HG02610 (cell line): ENCODE measurements at regions not wholly inside any gene's neighbourhood (a gene's known extent, or its start where the extent isn't known, plus 50 kb on each side); places are given as distances from the start of the nearest gene placed in this dataset.

Experiments used
- ATAC-seq: cut with Tn5 transposase; IDR thresholded peaks from one replicate; pipeline ENCODE4 v1.9.1; 2021; ENCODE audit warnings: mild to moderate bottlenecking, moderate library complexity; ENCODE audit not compliant: unreplicated experiment

DNA sequence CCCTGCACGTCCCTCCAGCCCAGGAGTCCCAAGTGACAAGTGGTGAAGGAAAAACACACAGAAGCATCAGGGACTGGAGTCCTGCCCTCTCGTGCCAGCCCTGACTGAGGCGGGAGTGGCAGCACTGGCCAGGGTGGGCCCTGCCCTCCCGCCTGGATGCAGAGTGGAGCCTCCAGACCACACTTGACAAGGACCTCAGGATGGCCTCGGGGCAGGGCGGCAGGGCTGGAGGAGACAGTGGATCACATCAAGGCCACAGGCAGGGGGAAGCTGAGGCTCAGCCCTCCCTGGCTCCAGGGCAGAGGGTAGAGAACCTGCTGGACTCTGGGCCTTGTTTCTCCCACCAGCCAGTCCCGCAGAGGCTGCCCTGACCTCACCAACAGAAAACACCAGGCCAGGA is 128.8 kb upstream of the CDH4 start:
- ATAC-seq = no peak

DNA sequence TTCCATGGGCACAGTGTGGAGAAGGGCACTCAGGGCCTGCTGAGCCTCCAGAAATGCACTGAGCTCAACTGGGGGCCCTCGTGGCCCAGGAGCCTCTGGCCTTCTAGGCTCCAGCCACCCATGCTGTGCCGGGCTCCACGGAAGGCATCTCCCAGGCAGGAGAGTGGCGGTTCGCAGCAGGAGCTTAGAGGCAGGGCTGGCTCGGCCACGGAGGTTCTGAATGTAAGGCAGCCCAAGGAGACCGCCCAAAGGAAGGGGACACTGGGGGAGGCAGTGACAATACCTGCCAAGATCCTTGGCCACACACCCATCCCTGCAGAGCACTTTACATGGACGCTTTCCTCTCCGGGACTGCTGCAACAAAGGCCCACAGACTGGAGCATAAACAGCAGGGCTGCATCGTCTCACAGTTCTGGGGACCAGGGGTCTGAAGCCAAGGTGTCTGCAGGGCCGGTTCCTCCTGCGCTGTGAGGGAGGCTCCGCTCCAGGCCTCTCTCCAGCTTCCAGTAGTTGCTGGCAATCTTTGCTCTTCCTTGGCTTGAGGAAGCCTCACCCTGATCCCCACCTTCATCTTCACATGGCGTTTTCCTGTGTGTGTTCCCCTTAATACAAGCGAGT is 128.2 kb upstream of the CDH4 start:
- ATAC-seq = no peak

DNA sequence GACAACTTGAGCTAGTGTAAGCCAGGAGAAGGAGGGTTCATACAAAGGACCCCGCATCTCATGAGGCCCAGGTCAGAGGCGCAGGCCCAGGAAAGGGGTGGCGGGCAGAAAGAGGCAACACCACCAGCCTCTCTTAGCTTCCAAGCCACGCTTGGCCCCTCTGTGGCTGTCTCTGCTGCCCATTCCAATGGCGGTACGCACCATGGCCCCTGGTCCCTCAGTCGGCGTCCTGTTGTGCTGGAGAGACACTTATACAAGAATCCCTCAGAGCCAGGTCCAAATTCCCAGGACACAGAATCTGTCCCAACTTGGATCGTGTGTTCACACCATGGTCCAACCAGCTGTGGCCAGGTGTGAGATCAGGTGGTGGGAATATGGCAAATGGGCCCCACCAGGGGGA is 127.0 kb upstream of the CDH4 start:
- no peak for ATAC-seq

DNA sequence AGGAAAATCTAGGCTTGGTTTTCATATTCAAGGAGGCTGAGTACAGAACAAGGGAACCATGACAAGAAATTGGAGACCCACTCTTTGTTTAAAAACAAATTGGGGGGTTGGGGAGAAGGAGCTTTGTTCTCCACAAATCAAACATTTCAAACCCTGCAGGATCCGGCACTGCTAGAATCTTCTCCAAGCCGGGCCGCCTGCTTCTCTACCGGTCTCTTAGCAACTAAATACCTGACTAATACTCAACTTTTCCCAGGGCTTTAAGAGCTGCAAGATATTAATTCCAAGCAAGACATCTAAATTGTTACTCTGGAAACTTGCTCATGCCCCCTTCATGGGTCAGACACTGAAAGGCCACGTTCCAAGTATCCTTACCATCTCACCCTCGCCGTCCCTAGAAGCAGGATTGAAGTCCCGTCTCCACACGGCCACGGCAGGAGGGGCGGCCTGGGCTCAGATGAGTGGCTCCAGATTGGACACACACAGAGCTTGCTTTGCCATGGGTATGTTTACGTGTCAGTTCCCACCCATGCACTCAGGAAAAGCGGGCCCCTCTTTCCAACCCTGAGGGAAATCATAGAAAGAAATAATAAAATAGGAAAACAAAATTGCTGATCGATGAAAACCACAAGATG is 126.4 kb upstream of the CDH4 start:
- ATAC-seq = no peak

DNA sequence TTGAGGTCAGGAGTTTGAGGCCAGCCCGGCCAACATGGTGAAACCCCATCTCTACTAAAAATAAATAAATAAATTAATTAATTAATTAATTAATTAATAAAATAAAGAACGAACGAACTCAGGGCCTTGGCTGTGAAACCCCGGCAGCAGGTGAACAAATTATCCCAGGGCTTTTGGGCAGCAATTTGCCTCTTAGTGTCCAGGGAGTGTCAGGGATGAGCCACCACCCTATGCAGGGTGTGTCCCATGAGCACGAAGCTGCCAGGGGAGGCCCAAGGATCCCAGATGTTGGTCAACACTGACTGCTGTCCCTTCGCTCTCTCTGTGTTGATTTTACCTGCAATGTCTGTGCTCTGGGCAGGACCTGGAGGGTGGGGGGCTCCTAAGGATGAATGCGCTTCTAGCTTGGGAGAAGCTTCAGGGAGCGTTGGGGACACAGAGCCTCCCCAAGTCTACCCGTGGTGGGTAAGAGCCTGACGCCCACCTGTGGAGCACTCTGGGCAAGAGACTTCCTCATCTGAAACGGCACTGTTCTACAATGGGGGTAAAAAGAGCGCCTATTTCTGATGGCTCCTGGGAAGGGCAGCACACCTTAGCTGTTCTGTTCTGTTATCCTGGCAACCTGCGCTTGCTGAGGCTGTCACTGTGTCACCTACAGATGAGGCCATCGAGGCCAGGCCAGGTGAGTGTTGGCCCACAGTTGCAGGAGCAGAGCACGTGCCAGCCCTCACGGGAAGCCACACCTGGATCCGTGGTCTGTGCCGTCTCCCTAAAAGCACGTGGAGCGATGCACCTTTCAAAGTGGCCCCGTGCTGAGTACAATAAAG is 125.5 kb upstream of the CDH4 start:
- no peak for ATAC-seq

DNA sequence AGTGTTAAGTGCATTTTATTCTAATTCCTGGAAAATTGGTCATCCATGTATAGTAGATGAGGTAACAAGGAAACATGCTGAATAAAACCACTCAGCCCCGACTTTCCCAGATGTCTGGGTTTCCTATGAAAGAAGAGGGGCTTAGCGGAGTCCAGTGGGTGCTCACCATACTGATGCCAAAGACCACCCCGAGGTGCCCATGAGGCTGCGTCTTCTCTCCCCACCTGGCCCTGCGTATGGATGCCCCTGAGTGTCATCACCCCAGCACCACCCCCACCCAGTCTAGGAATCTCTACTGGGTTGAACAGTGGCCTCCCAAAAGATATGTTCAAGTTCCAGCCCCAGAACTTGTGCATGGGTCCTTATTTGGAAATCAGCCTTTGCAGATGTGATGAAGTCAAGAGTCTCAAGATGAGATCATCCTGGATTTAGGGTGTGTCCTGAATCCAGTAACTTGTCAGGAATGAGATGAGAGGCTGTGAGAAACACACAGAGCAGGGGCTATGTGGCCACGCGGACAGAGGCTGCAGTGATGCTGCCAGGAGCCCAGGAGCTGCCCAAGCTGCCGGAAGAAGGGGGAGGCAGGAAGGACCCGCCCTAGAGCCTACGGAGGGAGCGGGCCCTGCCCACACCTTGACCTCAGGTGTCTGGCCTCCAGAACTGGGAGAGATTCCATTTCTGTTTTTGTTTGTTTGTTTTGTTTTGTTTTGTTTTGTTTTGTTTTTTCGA is 124.6 kb upstream of the CDH4 start:
- ATAC-seq = no peak

DNA sequence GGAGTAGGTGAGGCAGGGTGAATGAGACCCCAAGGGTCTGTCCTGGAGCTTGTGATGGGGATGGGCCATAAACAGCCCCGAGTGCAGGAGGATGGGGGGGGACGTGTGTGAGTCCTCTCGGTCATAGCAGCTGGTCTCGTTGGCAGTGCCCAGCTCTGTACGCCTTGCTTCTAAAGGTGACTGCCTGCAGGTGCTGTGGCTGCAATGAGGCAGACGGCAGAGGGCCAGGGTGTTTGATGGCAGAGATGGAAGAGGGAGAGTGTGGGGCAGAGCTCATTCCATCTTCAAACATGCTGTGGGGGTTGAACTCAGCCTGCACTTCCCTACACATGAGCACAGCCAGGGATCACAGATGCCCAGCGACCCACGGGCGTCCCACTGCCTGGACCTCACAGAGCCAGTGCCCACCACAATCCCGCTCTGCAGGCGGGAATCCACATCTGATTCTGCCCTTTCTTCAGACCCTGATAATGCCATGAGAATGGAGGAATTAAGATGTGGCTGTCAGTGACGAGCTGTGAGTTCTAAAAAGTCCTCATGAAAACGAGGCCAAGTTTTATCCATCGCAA is 123.3 kb upstream of the CDH4 start:
- ATAC-seq = no peak

DNA sequence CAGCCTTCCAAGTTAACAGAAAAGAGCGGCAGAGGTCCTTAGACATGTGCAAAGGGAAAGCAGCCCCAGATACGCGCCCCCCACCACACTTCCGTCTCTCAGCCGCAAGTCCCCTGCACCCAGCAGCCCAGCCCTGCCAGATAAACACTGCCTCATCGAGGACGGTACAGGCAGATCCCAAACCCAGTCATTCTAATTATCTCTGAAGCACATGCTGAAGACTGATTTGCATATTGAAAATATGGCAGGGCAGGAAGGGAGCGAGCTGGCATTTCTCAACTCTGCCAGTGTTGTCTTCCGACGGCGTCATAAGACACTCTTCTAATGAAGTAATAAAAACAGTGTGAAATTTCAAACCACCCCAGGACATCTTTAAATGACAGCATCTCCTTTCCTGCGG is 122.8 kb upstream of the CDH4 start:
- ATAC-seq = no peak

DNA sequence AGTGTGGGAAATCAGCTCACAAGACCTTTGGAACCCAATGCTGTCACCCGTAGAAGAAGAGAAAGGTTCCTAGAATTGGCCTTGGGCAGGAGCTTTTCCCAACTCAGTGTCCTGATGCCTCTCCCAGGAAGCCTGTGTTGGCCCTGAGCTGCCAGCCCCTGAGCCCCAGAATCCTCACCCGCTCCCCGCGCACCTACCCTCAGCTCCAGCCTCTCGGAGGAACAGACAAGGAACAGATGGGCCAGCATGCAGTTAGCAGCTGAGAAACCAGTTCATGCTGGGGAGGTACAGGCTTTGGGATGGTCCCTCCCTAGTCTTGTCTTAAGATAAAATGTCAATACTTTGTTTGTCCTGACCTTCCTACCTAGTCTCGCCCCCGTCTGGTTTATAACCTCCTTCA is 121.9 kb upstream of the CDH4 start:
- ATAC-seq = no peak

DNA sequence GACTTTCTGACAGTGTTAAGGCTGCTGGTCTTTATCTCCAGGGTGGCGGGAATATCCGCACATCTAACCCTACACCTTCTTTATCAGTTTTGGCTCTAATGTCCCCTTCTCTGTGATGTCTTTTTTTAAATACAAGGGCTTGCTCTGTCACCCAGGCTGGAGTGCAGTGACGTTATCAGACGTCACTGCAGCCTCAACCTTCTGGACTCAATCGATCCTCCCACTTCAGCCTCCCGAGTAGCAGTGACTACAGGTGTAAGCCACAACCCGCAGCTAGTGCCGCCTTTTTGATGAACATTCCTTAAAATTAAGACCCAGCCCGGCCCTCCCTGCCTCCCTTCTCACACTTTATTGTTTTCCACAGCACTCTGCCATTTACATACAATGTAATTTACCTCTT is 120.1 kb upstream of the CDH4 start:
- ATAC-seq = no peak

DNA sequence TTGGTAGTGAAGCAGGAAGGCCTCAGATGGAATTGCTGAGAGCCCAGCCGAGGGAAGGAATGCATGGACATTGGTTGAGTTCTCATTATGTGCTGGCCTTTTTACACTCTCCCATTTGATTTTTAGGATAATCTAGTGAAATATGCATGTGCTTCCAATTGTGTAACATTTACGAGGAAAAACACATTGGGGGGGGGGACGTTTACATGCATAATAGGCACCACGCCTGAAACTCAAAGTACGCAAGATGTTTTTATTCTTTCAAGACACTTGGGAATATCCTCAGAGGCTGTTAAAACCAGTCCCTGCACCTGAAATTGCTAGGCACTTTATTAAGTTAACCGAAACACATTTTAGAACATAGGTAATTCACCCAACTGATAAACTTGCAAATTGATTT is 118.5 kb upstream of the CDH4 start:
- ATAC-seq = no peak

DNA sequence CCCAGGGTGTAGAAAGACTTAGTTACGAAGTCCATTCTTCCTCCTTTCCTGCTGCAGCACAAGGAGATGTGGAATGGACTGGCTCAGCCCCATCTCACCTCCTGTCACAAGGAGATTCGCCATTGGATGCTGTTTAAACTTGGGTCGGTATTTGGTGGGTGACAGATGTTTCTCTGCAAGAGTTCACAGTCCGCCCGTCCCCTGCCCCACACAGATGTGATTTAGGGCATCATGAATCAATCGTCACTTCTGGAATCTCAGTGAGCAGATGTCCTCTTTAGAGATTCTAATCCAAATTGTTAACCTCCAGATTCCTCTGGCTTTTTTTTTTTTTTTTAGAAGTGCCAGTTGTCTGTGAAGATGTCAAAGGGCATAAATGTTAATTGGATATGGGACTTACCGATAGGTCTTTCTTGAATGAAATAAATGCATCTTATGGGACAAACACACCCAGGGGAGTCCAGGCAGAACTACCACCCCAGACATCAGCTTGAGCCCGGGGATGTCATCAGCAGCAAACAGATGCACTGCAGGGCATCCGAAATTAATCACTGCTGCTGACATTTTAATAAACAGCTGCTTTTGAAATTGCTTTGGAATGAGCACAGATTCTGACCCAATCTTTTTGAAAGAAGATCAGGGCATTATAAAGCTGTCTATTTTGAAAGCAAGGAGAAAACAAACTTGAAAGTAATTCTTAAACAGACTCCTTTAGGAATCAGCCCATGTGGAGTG is 117.6 kb upstream of the CDH4 start:
- no peak for ATAC-seq

DNA sequence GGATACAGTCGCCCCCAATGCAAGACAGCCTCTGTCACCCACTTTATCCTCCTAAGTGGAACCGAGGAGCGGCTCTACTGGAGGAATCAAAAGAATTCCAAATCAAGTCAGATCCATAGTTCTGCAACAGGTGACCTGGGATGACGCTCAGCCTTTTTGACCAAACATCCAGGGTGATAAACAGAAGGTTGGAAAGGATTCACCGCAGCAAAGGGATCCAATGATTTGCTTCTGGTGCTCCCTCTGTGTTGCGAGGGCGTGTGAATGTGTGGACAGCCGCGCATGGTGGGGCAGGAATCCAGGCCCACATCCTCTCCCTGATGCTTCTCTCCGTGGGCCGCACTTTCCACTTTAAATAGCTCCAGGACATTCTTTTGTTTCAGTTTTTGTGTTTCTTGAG is 116.8 kb upstream of the CDH4 start:
- no peak for ATAC-seq

DNA sequence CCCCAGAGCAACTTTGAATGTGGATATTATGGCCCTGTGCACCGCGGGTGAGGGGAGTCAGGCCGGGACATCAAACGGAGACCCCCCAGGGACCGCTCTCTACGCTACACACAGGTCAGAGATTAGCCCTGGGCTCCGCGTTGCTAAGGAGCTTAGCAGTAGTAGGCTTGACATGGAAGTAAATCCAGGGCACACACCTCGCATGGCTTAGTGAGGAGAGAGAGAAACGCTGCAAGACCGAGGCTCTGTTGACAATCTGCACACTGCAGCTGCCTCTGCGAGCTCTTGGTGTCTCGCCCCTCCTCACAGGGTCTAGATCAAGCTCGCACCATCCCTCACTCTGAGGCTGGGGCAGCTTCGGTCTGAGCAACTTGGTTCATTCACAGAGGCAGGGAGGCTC is 116.1 kb upstream of the CDH4 start:
- ATAC-seq = no peak

DNA sequence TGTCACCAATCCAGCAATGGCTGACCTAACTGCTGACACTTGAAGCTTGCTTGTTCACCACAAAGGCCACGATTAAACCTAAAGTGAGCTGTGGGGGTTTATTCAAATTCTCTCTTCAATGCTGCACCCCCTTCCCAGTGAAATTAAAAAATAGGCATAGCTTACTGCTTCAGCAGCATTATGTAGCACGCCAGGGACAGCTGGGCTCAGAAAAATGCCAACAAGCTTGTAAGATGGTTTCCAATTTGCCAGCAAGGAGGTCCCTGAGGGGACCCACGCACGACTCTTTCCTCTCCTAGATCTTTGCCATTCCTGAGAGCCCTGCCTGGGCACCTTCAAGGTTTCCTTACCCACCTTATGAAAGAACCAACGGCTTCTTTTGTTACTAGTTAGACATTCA is 113.5 kb upstream of the CDH4 start:
- no peak for ATAC-seq

DNA sequence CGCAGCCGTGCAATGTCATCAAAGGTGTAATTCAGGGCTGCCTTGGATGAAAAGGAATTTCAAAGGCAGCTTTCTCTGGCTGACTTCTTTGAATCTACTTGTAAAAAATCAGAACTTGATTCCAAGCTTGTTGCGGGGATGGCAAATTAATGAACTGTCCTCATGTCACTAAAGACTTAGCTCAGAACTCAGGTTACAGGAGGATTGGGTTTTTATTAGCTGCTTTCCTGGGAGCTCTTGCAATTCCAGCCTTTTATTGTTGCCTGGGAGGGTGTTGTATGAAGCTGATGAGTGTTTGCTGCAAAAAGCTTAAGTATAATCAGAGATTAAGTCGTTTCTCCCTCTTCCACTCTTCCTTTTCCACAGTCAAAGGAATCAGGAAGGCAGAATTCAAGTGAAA is 113.0 kb upstream of the CDH4 start:
- ATAC-seq = no peak

DNA sequence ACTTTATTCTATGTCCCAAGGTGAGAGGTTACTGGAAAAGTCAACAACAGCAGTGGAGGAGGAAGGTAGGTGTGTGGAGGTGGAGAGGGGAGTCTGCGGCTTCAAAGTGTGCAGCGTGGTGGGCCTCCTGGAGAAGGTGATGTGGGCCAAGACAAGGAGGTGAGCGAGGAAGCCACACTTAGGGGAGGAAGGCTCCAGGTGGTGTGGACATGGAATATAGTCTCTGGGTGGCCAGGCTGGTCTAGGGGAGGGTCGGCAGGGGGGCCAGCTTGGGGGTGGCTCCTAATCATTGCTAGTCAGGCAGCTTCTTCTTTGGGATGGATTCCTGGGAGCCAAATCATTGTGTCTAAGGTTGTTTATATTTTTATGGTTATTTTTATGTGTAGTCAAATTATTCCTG is 111.5 kb upstream of the CDH4 start:
- no peak for ATAC-seq

DNA sequence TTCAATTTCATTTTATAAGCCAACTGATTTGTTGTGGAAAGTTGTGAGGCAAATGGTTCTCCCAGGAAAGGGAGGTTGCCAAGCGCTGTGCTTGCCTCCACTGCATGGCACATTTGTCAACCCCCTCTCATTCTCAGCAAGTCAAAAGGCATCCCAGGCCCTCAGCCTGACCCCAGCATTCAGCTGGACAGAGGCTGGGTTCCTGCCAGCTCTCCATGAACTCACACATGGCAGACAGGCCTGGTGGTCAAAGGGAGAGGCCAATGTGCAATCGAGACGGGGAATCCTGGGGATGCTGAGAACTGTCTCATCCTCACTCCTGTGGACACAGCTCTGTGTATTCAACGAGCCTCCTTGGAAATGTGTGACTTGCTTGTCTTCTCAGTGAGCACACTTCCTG is 106.0 kb upstream of the CDH4 start:
- no peak for ATAC-seq

DNA sequence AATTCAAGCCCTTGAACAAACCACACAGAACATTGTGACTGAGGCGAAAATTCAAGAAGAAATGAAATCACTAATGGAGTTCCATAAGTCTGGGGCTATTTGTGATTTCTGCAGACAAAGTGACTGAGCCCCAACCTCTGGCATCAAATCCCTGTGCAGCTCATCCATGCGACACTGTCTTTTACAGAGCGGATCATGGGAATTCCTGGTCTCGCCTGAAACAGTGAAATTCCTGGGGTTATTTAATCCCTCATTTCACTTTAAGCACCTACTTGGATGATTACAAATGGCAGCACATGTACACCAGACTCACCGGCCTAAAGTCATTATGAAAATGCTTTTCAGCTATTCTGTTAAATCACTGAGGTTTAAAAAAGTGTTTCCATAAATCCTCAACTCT is 102.4 kb upstream of the CDH4 start:
- no peak for ATAC-seq

DNA sequence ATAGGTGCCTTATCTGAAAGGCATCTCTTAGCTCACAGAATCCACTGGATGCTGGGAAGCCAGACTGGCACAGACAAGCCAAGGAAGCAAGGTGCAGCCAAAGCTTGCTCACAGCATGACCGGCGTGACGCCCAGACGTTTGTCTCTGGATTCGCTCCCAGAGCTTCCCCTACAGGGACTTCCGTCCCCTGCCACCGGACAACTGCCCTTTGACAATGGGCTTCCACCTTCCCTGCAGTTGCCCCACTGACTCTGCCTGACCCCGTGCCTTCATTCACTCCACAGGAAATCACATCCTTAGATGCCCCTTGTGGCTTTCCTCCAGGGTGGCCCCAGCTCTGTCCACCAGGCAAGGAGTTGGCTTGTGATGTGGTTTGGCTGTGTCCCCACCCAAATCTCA is 94.8 kb upstream of the CDH4 start:
- ATAC-seq = no peak
